Neural progenitor cell (in vitro differentiated cells): ENCODE measurements at regions not wholly inside any gene's neighbourhood (a gene's known extent, or its start where the extent isn't known, plus 50 kb on each side); places are given as distances from the start of the nearest gene placed in this dataset.

Experiments used
- CTCF ChIP-seq: fragments of 200-600 bp; sonication (generic); IDR thresholded peaks from 2 replicates; pipeline ENCODE4 v1.5.1; 2017; ENCODE audit warnings: antibody characterized with exemption, mild to moderate bottlenecking
- EZH2 ChIP-seq: fragments of 200-600 bp; sonication (generic); IDR thresholded peaks from 2 replicates; pipeline ENCODE4 v1.6.1; 2017; ENCODE audit warnings: antibody characterized with exemption, mild to moderate bottlenecking, moderate library complexity

- no peak for TF ChIP-seq CTCF
- TF ChIP-seq EZH2 = no peak
Observed at GRCh38 chr1:74861867-74862266, 128.9 kb downstream of the TYW3 start.
